GM19467 (cell line): ENCODE measurements at regions not wholly inside any gene's neighbourhood (a gene's known extent, or its start where the extent isn't known, plus 50 kb on each side); places are given as distances from the start of the nearest gene placed in this dataset.

Source experiments
- ATAC-seq: cut with Tn5 transposase; IDR thresholded peaks from one replicate; pipeline ENCODE4 v1.9.1; 2021; ENCODE audit warnings: mild to moderate bottlenecking, moderate library complexity; ENCODE audit not compliant: unreplicated experiment

DNA sequence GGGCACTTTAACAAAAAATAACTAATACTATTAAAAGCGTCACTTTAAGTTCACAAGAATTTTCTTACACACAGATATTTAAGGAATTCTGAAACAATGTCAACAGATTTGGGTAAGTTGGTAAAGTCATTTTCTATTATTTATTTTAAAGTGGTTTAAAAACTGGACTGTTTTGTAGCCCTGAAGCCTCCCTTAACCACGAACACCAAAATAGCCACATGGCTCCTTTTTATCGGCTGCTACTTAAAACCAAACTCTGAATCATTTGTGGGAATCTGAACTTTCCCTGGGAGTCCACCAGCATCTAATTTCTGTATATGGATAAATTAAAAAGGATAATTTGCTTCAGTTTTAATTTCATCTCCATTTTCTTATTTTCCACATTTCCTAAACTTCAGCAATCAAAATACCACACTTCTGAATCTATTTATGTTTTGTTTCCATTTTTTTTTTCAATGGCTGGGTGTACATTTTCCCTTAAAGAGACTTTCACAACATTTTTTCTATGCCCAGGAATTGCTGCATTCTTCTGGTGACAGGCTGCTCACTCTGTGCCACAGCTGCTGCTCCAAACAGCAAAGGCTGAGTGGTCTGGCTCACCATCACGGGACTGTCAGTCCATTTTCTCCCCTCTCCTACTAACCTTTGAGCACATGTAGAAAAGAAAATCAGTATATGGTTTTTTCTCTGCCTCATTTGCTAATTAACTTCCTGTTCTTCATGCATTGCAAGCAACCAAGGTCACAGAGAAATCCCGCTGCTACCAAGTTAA lies 255.5 kb upstream of the KCNJ16 start:
- no peak for ATAC-seq

DNA sequence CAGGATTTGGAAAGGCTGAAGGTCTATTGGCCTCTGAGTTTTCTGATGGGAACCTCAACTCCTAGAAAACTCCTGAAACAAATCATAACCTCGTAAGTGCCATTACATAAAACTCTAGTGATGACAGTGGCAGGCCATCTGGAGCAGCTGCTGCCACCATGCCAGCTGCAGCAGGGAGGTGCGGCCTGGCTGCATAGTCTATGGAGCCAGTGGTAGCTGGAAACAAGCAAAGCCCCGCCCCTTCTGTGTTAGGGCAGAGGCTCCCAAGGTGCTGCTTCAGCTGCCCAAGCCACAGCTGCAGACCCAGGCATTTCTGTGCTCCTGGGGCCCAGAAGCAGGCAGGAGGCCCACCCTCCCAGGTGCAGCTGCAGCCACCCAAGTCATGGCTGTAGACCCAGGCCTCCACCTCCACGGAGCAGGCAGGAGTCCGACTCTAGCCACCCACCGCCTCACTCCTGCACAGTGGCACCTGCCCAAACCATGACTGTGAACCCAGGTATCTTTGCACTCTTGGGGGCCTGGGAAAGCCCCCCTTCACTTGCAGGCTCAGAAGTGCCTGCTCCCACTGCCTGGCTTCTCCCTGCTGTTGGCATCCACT lies 254.1 kb upstream of the KCNJ16 start:
- no peak for ATAC-seq

DNA sequence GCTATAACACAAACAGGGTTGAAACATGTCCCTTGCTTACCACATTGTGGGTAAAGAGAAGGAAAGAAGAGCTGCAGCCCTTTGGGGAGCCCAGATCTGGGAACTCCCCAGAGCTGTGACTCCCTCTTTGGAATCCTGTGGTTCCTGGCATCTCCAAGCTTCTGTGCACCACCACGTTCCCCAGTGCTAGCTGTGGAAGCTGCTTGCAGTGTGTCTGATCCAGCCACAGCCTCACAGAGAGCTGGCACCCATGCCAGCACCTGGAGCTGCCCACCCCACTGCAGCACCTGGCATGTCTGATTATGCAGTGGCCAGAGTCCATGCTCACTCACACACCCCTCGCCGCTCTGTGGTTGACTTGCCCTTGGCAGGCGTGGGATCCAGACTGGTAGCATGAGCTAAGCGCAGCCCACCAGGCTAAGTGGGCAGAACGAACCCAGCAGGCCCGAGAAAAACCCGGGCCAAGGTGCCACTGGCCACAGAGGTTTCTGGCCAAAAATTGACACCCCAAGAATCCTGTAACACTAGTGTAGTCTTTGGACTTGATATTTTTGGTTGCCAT lies 252.6 kb upstream of the KCNJ16 start:
- ATAC-seq, result no peak

DNA sequence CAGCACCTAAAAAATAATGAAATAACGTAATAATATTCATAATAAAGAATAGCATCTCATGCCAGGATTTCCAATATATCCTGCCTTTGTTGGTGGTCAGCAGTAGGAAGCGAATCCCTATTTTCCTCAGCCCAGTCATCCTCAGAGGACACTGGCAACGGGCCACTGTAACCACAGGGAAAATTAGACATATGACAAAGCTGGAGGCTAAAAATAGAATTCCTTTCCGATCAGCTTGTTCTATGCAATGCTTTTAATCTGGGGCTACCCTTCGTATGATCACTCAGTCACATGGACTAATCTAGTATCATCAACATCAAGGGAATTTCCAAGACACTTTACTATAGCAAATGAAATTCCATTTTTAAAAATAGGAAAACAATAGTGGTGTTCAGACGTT lies 246.9 kb upstream of the KCNJ16 start:
- no peak for ATAC-seq

DNA sequence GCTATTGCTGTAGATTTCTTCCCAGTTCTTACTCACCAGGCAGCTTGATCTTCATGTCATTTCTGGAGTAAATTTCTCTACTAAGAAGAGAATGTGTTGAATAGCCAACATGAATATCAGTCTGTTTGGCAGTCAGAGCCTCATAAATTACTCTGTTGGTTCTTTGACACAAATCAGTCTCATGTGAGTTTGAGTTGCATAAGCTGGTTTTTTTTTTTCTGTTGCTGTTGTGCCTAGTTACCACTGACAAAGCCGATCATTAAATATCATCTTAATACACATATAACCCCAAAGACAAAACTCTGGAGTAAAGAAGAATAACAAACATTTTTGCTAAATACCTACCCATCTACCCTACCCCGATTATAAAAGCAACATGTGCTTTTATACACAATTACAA lies 240.5 kb upstream of the KCNJ16 start:
- no peak for ATAC-seq

DNA sequence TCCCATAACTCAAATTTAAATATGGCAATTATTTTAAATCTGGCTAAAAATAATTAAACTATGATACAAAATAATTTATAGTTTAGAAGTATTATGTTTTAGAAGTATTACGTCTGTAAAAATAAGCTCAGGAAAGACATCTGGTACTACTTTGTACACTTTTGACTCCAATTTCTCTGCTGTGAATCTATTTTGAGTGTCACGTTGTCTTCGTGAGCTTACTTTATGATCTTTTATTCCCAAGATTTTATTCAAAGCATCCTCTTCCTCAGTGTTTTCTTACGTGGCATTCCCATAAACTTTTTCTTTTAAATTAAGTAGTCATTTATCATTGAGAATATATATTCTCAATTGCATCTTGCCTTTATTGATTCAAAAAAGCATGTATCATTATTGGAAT lies 223.3 kb upstream of the KCNJ16 start:
- no peak for ATAC-seq

DNA sequence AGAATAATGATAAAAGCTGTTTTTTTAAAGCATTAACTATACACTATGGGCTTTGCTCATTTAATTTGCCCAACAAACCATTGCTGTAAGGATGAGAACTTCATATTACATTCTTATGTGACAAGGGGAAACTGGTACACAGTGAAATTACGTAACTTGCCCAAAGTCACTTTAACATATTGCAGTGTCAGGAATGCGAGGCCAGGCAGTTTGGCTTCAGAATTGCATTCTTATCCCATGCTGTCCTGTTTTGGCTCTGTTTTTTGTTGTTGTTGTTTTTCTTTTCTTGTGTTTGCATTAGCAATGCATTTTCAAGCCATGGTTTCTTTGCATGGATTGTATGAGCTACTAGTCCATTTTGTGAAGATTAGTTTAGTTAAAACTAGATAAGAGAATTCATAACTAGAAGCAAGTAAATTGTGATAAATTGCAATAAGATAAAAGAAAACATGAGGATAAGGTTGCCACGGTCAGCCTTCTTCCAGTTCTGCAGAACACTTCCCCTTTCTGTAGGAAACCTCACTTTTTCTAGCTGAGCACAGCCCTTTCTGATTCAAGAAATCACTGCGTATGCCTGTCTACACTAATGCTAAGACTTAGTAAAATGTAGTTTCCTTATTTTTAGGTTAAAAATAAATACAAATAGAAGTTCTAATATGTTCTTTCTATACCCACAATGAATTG lies 221.3 kb upstream of the KCNJ16 start:
- ATAC-seq, result no peak

DNA sequence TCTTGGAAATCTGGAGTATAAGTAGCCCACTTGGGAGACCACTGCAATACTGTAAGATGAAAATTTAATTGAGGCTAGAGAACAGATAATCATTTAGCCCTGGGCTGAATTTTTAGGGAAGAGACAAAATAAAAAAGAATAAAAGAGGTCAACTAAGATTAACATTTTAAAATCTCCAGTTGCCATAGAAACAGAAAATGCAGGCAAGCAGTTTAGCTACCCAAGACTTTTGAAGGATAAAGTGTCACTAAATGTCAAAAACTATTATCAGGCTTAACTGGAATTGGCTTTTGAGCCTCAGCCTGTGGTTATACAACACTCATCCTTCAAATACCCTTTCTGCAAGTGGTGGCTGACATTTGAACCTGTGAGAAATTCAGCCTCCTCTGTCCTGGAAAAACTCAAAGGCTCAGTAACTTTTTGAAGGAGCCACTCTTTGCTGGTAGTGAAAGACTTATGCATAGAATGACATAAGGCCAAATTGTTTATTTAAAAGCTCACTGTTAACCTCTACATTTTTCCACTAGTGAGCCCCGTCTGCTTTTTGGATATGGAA lies 220.7 kb upstream of the KCNJ16 start:
- ATAC-seq, result no peak

DNA sequence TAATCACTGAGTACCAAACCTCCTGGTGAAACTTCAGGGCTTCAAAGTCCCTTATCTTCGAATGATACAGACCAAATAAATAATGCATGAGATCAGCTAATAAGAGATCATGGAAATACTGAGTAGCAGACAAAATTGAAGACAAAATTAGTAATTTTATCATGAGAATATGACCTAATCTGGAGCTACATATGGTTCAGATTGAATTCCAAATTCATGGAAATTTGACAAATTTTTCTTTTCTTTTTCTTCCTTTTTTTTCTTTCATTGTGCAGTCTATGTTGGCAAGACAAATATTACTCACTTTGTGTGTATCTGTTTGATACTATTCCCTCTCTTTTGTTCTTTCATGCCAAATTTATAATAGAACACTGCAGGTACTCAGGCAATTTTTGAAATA lies 218.1 kb upstream of the KCNJ16 start:
- no peak for ATAC-seq

DNA sequence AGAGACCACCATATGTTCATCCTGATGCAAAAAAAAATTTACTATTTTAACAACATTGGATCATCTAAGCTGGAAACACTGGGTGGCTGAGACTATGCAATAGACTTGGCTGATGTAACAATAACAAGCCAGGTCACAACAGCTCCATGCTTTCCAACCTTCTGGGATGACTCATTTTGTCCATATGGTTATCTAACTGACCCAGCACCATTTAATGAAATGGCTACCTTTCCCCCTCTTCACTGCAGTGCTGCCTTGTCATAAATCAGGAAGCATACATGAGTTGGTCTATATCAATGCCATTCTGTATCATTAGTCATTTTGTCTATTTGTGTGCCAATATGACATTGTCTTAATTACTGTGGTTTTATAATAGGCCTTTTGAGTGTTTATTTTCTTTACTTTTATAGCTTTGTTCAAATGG lies 217.6 kb upstream of the KCNJ16 start:
- no peak for ATAC-seq

DNA sequence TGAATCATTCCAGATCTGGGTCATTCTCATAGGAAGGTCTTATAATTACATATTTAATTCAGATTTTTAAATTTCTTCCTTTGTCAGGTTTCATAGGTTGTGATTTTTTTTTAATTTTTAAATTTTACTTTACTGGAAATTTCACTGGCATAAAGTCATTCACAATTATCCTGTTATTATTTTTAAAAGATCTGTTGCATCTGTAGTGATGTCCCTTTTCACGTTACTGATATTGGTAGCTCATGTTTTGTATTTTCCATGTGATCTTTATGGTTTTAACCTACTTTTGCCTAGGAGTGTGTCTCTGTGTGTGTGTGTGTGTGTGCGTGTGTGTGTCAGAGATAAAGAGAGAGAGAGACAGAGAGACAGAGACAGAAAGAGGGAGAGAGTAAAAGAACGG lies 216.6 kb upstream of the KCNJ16 start:
- ATAC-seq, result no peak

DNA sequence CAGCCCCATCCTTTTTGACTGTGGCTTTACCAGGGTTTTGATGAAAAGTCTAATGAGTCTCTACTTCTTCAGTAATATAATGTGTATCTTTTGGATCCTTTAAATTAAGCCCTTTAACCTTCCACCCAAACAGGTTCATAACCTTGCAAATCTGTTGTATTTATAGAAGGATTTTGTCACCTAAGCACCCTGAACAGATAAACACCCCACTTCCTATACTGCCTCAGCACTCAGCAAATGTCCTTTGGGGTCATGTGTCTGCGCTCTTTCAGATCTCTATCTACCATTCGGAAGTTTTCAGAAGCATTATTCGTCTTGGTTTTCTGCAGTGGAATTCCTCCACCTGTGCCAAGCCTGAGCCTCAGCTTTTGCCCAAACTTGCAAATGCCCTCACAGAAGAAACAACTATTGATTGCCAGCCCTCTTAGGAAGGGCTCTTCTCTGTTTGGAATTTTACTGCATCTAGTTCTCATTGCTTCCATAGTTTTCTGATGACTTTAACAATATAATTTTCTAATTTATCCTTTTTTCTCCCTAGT lies 214.8 kb upstream of the KCNJ16 start:
- ATAC-seq, result no peak

DNA sequence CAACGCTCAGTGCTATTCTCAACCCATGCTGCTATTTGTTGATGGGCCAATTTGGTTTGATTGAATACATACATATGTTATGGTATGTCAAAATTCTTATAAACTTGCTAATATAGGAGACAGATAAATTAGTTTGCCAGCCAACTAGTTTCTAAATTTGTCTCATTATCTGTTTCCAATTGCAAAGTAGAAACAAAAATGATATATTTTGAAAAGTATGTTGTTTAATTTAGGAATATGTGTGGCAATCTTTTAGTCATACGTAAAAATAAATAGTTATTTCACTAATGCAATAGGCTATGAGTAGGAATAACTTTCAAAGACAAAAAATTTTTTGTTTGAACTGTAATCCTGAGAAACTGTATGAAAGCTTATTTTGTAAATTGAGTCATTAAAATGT lies 210.6 kb upstream of the KCNJ16 start:
- no peak for ATAC-seq

DNA sequence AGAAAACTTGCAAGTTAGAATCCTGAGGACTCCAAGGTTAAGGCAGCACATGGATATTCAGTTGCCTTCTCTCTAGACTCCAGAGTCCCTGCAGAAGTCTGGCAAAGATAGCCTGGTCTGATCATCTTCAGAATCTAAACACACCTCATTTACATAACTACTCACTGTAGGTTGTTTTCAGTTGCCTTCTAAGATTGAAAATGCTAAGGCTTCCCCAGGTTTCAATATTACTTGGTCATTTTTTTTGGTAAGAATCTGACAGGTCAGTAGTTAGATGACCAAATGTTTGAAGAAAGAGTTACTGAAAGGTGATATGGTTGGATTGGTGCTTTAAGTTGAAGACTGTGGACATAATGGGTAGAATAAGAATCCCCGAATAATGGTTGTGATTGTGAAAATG lies 205.4 kb upstream of the KCNJ16 start:
- ATAC-seq, result peak; percentile 54

DNA sequence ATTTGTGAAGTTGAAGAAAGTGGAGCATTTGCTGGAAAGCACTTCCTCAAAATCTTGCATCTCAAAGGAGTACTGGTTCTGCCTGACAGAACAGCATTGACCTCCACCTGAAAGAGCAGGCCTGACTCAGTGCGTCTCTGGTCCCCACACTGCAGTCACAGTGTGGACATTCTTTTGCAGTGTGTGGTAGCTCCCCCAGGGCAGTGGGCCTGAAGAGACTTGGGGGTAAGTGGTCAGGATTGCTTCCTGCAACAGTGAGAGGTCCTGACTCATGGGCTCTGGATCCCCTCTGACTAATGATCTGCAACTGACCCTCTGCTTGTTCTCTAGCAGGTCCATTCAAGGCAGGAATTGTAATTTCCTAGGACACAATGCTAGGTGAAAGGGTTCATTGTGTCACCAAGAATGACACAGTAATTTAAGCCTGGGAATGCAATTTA lies 204.9 kb upstream of the KCNJ16 start:
- peak; percentile 30 for ATAC-seq

DNA sequence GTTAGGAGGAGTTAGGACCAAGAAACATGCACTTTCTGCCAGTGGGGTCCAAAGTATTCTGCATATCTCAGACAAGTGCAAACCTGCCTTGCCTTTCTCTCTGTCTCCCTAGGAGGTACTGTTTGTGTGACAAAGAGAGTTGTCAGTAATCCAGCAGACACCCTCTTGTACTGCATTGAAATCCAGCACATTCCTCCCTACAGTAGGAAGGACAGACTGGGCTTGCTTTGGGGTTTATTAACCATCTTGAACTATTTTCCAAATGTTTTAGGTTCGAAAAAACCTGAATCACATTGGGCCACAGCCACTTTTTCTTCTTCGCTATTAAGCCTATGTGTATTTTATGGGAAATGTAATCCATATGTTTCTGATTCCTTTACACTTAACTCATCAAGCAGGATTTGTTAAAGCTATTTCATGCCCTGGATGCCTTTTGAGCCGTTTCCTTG lies 204.2 kb upstream of the KCNJ16 start:
- no peak for ATAC-seq

DNA sequence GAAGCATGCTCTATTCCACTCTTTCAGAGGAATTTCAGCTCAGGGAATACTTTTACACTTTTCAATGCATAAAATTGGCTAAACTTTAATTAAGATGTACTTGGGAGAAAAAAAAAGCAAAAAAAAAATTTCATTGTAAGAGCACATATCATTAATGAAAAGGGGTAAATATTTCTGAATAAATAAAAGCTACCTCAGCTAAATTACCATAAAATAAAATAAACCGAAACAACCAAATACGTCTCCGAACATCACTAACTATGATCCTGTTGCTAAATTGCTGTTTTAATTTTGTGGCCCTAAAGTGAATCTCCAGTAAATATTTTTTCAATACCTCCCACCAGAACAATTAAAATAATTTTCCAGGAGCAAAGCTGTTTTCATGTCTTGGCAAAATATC lies 203.7 kb upstream of the KCNJ16 start:
- ATAC-seq, result no peak

DNA sequence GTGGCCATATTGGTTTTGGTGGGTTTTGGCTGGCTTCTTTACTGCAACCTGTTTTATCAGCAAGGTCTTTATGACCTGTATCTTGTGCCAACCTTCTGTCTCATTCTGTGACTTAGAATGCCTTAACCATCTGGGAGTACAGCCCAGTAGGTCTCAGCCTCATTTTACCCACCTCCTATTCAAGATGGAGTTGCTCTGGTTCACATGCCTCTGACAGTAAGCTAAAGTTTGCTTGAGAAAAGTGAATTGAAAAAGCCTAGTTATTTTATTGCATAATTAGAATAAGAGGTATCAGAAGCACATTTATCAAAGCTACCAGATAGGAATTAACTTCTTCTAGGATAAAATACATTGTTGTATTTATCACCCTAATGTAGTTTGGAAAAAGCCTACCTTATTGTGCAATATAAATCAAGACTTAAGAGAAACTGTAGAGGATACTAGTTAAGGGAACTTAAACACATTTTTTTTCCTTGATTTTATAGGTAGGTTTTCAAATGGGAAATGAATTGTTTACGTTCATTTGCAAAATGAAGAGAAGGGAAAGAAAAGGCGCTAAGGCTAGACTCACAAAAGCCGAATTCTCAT lies 202.3 kb upstream of the KCNJ16 start:
- no peak for ATAC-seq

DNA sequence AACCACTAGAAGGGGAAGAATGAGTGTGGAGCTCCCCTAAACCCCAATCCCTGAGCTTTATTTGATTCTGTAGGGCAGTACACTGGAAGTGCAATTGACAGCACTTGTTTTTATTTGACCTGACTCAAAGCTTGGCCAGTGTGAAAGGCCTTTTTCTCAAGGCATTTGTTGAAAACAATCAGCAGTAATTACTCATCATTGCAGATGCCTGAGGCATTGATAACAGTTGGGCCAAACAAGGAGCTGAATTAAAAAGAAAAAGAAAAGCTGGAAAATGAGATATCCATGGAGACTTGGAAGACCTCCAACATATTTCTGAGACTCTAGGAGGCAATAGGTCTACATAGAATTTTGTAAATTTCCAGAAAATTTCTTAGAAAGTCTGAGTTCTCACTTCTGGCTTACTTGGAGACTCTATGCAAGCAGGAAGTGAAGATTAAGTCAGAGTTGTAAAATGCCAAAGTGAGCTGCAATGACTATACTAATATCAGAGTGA lies 200.8 kb upstream of the KCNJ16 start:
- ATAC-seq, result no peak

DNA sequence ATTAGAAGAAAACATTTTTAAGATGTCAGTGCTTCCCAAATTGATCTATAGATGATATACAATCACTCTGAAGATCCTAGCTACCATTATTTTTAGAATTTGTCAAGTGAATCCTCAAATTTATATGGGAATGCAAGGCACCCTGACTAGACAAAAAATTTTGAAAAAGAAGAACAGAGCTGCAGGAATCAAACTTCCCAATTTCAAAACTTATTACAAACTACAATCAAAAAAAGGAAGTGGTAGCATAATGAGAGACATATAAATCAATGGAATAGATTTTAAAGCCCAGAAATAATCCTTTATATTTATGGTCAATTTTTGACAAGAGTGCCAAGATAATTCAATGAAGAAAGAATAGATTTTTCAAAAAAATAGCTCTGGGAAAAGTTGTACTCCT lies 198.3 kb upstream of the KCNJ16 start:
- no peak for ATAC-seq

DNA sequence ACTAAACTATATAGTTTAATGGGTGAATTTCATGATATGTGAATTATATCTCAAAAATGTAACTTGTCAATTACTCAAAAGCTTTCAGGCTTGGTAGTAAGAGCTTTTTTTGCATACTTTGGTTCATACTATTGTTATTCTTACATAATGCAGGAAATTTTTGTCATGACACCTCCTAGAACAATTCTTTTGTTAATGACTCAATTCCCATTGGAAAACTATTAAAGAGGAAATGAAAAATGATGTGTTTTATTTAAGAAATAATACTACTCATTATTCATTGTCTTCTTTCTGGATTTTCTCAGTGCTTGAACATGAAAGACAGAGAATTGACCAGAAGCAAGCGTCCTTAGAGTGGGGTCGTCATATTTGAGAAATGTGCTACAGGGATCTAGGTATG lies 196.4 kb upstream of the KCNJ16 start:
- no peak for ATAC-seq
